ENCODE measurements at regions not wholly inside any gene's neighbourhood (a gene's known extent, or its start where the extent isn't known, plus 50 kb on each side); places are given as distances from the start of the nearest gene placed in this dataset.

GRCh38 chr13:88676016-88676415 is 1004.8 kb downstream of the SLITRK5 start:
- TF ChIP-seq POLR2AphosphoS5 (IDR thresholded peaks at IDR 0.05; ENCODE audit: low read depth) (no peak), REST (IDR thresholded peaks at IDR 0.05; ENCODE audit: insufficient replicate concordance, low read depth) (no peak), SPI1 (IDR thresholded peaks at IDR 0.05; ENCODE audit: borderline replicate concordance, low read depth) (no peak)
- TF ChIP-seq, protein P1, sequence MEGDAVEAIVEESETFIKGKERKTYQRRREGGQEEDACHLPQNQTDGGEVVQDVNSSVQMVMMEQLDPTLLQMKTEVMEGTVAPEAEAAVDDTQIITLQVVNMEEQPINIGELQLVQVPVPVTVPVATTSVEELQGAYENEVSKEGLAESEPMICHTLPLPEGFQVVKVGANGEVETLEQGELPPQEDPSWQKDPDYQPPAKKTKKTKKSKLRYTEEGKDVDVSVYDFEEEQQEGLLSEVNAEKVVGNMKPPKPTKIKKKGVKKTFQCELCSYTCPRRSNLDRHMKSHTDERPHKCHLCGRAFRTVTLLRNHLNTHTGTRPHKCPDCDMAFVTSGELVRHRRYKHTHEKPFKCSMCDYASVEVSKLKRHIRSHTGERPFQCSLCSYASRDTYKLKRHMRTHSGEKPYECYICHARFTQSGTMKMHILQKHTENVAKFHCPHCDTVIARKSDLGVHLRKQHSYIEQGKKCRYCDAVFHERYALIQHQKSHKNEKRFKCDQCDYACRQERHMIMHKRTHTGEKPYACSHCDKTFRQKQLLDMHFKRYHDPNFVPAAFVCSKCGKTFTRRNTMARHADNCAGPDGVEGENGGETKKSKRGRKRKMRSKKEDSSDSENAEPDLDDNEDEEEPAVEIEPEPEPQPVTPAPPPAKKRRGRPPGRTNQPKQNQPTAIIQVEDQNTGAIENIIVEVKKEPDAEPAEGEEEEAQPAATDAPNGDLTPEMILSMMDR (IDR thresholded peaks at IDR 0.05; ENCODE audit: insufficient read depth, low read length) = no peak
